ENCODE measurements at regions not wholly inside any gene's neighbourhood (a gene's known extent, or its start where the extent isn't known, plus 50 kb on each side); places are given as distances from the start of the nearest gene placed in this dataset.

GRCh38 chr13:50629497-50629896 lies 214.0 kb downstream of the DLEU7 start:
- no peak overlapping the region for H3K4me3 ChIP-seq (ENCODE audit: low read depth, poor library complexity, severe bottlenecking)
- 89 to 95% methylated on average over 3 of the region's 3 CpGs for WGBS, 2 donors
- TF ChIP-seq POLR2A (IDR thresholded peaks at IDR 0.05) = no peak
- TF ChIP-seq, protein P1, sequence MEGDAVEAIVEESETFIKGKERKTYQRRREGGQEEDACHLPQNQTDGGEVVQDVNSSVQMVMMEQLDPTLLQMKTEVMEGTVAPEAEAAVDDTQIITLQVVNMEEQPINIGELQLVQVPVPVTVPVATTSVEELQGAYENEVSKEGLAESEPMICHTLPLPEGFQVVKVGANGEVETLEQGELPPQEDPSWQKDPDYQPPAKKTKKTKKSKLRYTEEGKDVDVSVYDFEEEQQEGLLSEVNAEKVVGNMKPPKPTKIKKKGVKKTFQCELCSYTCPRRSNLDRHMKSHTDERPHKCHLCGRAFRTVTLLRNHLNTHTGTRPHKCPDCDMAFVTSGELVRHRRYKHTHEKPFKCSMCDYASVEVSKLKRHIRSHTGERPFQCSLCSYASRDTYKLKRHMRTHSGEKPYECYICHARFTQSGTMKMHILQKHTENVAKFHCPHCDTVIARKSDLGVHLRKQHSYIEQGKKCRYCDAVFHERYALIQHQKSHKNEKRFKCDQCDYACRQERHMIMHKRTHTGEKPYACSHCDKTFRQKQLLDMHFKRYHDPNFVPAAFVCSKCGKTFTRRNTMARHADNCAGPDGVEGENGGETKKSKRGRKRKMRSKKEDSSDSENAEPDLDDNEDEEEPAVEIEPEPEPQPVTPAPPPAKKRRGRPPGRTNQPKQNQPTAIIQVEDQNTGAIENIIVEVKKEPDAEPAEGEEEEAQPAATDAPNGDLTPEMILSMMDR (IDR thresholded peaks at IDR 0.05) = no peak
- intact Hi-C loops (cut with DNase I; ENCODE audit: low total_unique reads) = no loop called here
- no peak for DNase-seq (ENCODE audit: low spot score in 2 of 2)

DNA sequence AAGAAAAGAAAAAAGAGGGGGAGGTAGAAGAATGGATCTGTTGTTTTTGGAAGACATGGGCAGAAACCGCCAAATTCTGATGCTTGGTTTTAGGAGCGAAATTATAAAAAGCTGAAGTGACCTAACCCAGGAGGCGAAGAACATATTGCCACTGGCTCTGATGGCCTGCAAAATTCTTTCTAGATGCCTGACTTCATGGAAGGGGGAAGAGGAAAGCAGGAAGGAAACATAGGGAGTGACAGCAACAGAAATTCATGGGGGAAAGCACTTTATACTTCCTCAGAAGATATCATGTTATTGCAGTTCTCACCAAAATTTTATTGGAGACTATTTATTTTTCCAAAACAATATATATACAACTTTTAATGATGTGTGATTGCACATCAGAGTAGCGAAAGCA lies 213.5 kb downstream of the DLEU7 start:
- TF ChIP-seq, protein P1 (IDR thresholded peaks at IDR 0.05) = no peak
- no peak for TF ChIP-seq POLR2A (IDR thresholded peaks at IDR 0.05)
- intact Hi-C loops (cut with DNase I; ENCODE audit: low total_unique reads) = no loop called here
- 83 to 87% methylated on average over 4 of the region's 4 CpGs for WGBS, 2 donors
- H3K4me3 ChIP-seq (ENCODE audit: low read depth, poor library complexity, severe bottlenecking) = no peak overlapping the region
- no peak for DNase-seq (ENCODE audit: low spot score in 2 of 2)

DNA sequence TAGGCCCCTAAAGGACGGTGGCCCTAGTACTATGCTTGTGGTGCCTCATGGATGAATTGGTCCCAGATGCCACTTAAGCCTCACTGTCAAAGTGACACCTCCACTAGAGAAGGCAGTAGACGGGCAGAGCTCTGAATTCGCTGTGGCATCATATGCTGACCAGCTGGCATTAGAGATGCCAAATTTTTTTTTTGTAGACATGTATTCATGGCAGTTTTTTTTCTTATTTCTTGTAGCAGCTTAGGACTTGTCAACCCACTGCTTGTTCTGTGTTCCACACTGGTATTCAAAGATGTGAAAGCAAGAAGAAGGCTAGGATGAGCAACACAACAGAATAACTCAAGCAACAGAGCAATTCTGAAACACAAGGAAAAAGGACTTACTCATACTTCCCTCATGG lies 212.5 kb downstream of the DLEU7 start:
- intact Hi-C loops (cut with DNase I; ENCODE audit: low total_unique reads) = no loop called here
- TF ChIP-seq, protein P1 (IDR thresholded peaks at IDR 0.05) = no peak
- TF ChIP-seq POLR2A (IDR thresholded peaks at IDR 0.05) = no peak
- no peak overlapping the region for H3K4me3 ChIP-seq (ENCODE audit: low read depth, poor library complexity, severe bottlenecking)
- DNase-seq (ENCODE audit: low spot score in 2 of 2) = no peak
- WGBS, 2 donors = 76 to 82% methylated on average over 3 of the region's 3 CpGs

GRCh38 chr13:50634339-50634738 lies 209.2 kb downstream of the DLEU7 start:
- intact Hi-C loops (cut with DNase I; ENCODE audit: low total_unique reads) = no loop called here
- 94 to 97% methylated on average over 3 of the region's 3 CpGs for WGBS, 2 donors
- TF ChIP-seq, protein P1 (IDR thresholded peaks at IDR 0.05) = no peak
- no peak for TF ChIP-seq POLR2A (IDR thresholded peaks at IDR 0.05)

DNA sequence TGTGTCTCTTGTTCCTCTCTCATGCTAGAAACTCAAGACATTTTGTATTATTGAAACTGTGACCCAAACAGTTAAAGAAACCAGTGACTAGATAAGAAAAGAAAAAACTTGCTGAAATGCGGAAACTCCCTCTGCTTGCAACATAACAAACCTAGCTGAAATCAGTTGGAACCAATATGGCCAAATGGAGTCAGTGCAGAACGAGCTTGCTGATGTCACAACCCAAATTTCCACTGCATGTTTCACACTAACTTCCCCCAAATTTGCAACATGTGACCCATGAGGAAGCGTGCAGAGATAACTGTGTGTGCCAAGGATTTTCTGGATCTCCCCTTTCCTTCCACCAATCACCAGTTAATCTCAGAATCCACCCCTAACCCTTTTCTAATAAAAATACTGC lies 208.0 kb downstream of the DLEU7 start:
- peak in 1 of 2 donors; percentile 45 for DNase-seq (ENCODE audit: low spot score in 2 of 2)
- WGBS, 2 donors = 45 to 47% methylated on average over 3 of the region's 3 CpGs
- intact Hi-C loops (cut with DNase I; ENCODE audit: low total_unique reads) = no loop called here
- TF ChIP-seq, protein P1 (IDR thresholded peaks at IDR 0.05) = no peak
- no peak for TF ChIP-seq POLR2A (IDR thresholded peaks at IDR 0.05)
- H3K4me3 ChIP-seq (ENCODE audit: low read depth, poor library complexity, severe bottlenecking) = no peak overlapping the region

More at GRCh38 chr13:50634339-50634738, 209.2 kb downstream of the DLEU7 start:
- H3K4me3 ChIP-seq (ENCODE audit: low read depth, poor library complexity, severe bottlenecking) = no peak overlapping the region
- no peak for DNase-seq (ENCODE audit: low spot score in 2 of 2)

DNA sequence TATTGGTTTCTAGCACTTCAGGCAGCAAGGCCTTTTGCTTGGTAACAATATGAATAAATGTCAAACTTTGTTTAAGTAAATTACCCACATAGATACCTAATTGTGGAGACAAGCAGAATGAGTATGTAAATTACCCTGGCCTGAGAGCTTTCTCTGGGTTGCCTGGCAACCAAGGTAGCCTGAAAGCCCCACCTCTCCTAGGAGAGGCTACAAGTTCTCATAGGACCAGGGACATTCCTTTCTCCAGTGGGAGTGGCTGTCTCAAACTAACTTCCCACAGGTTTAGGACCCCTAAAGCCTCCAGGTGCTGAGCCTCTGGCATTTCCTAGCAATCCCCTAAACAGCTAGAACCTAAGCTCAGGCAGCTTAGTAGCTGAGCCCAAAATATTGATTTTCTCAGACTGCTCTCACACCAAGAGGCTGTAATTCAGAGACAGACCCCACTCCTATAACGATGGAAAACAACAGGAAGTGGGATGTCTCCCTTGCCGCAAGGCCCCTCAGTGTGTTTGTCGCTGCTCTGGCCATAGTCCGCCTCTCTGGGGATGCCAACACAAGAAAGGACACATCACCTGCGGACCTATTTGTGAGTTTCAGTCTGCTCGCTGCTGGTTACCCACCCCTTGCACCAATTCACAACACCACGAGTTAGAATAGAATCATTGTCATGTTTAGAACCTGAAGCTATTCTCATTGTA lies 207.3 kb downstream of the DLEU7 start:
- intact Hi-C loops (cut with DNase I; ENCODE audit: low total_unique reads) = no loop called here
- no peak for TF ChIP-seq POLR2A (IDR thresholded peaks at IDR 0.05)
- TF ChIP-seq, protein P1 (IDR thresholded peaks at IDR 0.05) = no peak
- no peak overlapping the region for H3K4me3 ChIP-seq (ENCODE audit: low read depth, poor library complexity, severe bottlenecking)
- no peak for DNase-seq (ENCODE audit: low spot score in 2 of 2)
- WGBS, 2 donors = 86 to 87% methylated on average over 7 of the region's 7 CpGs

Measured in lower leg skin (tissue), 4 donors.